Epidermal melanocyte (primary cell): ENCODE measurements at regions not wholly inside any gene's neighbourhood (a gene's known extent, or its start where the extent isn't known, plus 50 kb on each side); places are given as distances from the start of the nearest gene placed in this dataset.
A peak's percentile ranks its signal among the peaks of the same experiment; 100 is the strongest.

ENCODE experiments used
- DNase-seq: peaks from one replicate; pipeline ENCODE4 v3.0.0; 2011; ENCODE audit warnings: low spot score; ENCODE audit not compliant: insufficient read length

DNA sequence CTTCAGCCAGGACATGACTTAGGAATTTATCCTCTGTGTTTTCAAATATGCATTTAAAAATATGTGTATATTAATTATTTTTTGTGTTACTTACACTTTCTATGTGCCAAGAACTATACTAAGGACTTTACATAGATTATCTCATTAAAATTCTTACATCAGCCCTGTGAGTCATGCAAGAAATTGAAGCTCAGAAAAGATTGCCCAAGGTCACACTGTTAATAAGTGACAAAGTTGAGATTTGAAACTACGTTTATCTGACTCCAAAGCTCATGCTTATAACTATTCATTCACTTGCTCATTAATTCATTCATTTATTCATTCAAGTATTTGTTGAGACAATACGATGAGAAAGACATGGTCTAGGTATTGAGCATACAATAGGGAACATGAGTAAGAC lies 62.9 kb upstream of the CHRDL1 start:
- no peak for DNase-seq

DNA sequence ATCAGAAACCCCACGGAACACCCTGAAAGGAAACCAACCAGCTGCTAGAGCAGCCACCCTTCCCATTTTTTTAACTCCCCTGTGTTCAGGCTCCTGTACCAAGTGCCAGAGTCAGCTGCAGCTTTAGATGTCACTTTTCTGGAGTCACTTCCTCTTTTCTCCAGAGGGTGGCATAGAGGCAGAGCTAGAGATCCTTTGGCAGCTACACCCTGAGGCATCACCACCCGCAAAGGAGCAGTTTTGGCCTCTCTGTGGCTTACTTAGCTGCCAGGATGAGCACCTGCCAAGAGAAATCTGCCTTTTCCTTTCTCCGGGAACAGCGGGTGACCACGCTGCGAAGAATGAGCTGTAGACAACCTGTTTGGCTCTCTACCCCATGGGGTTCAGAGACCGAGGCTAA lies 58.0 kb upstream of the CHRDL1 start:
- no peak for DNase-seq

DNA sequence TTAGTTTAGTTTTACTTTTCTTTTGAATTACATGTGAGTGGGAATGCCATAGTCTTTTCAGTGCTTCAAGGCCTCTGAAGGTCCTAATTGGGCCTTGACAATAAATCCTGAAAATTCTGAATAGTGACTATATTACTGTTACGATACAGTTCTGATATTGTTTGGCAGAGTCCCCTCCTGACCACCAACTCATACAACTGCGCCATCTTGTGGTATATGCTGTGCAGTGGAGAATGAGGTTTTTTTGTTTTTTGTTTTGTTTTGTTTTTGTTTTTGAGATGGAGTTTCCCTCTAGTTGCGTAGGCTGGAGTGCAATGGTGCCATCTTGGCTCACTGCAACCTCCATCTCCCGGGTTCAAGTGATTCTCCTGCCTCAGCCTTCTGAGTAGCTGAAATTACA lies 56.6 kb upstream of the CHRDL1 start:
- DNase-seq: no peak

DNA sequence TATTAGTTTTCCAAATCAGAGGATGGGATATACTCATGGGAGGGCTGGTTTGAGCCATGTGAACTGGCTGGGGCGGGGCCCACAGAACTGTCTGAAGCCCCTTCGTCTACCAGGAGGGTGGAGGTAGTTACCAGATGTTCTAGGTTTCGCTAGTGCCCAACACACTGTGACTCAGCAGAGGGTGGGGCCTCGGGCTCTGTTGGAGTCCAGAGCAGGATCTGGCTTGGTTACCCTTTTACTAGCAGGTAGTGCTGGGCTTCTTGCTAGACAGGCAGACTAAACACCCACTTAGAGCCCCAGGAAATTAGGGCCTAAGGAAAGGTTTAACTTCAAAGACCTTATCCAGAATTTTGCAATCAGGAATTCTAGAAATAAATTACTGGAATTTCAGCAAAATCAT lies 56.2 kb upstream of the CHRDL1 start:
- no peak for DNase-seq

DNA sequence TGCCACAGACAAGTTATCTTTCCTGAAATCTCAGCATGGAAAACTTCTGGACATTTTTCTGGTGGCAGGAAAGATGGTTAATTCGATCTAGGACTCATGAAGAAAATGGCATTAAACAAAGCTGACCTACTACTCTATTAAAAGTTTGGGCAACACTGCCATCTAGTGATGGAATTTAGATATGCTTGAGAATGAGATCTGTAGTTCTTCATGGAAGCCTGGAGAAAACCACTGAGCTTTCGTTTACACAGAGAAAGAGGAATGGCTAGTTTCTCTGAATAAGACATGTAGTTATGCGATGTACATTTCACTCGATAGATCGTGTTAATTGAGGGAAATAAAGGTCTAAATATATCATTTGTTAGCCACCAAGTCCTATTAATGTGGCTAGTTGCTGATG lies 51.7 kb upstream of the CHRDL1 start:
- DNase-seq: peak; percentile 21

DNA sequence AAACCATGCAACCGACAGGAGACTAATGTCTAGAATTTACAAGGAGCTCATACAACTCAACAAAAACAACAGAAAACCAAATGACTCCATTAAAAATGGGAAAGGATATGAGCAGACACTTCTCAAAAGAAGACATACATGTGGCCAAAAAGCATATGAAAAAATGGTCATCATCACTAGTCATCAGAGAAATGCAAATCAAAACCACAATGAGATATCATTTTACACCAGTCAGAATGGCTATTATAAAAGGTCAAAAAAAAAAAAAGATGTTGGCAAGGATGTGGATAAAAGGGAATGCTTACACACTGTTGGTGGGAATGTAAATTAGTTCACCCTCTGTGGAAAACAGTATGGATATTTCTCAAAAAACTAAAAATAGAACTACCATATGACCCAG lies 50.5 kb upstream of the CHRDL1 start:
- no peak for DNase-seq
